SW 1271 (cell line): ENCODE measurements at regions not wholly inside any gene's neighbourhood (a gene's known extent, or its start where the extent isn't known, plus 50 kb on each side); places are given as distances from the start of the nearest gene placed in this dataset.
A peak's percentile ranks its signal among the peaks of the same experiment; 100 is the strongest.
"Not testable (repeated sequence)": the region's sequence is repeated elsewhere in the genome, so short reads cannot be mapped to it uniquely, and the experiment has no call there.

Experiments used
- DNase-seq, 2 experiments: peaks; one replicate each; lab custom pipeline; 2025; lab: John Stamatoyannopoulos, UW

DNA sequence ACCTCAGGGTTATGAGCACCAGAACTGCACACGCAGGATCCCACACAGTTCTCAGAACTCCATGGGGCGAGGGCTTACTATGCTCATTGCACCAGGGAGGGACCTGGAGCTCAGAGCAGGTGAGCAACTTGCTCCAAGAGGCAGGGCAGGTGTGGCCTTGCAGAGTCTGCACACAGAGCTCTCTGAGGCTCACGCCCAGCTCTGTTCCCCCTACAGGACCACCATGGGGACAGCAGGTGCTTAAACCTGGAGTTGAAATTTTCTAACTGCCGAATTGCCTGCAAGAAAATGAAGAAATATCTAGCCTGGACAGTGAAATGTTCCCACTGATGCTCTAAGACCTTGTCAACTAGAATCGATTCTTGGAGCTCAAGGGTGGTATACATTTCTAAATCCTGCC, 49.9 kb upstream of the MSMB start:
- not testable (repeated sequence) for DNase-seq

- no peak for DNase-seq
These were observed 50.4 kb upstream of the MSMB start for GRCh38 chr10:46096446-46096845.

- DNase-seq = no peak
These were observed 51.0 kb upstream of the MSMB start for GRCh38 chr10:46096909-46097575.

DNA sequence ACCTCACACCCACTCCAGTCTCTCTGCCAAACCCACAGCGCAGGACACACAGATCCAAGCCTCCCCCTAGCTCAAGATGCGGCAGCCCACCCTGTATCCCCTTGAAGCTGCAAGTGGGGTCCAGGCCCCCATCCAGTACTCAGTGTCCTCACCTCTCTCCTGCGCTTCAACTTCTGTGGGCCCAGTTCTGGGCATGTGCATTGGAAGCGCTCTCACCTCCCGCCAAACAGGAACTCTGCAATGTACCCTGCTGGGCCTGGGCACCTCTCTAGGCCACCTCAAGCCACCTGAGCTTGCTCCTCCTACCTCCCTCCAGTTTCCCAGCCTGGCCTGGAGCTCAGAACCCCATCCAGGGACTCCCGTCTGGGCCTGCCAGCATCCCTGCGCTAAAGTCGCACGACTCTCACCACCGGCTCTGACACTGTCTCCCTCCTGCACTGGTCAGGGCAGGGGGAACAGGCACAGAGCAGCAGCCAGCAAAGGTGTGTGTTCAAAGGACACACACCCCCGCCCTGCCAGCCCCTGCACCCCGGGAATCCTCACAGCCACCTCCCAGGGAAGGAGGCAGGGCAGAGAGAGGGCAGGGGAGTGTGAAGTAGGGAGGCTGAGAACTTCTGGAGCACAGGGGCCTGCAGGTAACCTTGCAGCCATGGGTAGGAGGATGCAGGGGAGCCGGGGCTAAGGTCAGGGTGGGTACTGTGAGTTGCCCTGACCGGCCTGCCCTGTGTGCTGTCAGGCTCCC, 51.7 kb upstream of the MSMB start:
- no peak for DNase-seq

DNA sequence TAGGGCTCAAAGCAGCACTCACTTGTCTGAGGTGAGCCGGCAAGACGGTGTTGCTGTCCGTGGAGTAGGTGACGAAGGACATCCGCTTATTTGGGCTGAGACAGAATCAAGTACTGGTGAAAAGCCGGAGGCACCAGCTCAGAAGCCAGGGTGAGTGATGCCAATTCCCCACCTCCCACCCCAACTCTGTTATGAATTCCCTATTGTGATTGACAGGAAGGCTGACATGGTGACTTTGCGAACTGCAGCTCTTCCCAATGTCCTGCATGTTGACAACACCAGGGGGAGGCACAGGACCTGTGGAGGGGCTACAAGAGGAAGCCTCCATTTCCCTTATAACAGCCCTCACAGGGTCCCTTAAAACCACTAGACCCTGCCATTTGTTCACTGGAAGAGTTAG, 52.3 kb upstream of the MSMB start:
- DNase-seq = no peak

DNA sequence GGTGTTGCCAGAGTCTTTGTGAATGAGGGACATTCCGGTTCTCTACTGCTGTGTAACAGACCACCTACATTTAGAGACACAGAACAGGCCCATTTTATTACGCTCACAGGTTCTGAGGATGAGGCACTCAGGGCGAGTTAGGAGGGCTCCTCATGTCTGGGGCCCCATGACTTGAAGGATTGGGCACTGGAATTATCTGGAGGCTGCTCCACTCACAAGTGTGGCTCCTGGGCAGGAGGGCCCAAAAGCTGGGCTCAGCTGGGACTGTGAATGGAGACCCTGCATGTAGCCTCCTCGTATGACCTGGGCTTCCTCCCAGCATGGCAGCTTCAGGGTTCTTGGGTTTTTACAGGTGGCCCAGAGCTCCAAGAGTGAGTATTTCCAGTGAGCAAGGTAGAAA, 52.9 kb upstream of the MSMB start:
- DNase-seq = not testable (repeated sequence)

DNA sequence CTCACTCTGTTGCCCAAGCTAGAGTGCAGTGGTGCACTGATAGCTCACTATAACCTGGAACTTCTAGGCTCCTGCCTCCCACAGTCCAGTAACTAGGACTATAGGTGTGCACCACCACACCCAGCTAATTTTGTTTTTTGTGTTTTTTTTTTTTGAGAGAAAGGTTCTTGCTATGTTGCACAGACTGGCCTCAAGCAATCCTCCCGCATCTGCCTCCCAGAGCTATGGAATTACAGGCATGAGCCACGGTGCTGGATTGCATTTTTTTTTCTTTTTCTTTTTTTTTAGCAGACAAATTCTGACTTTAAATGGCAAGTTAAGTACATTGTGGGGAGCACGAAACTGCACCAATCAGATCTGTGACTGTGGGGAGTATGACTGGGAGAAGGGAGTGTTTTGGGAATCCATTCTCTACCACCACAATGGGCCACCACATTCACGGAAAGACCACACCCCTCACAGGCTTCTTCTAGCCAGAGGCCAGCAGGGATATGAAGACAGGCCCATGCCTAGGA, 58.1 kb upstream of the MSMB start:
- no peak for DNase-seq

DNA sequence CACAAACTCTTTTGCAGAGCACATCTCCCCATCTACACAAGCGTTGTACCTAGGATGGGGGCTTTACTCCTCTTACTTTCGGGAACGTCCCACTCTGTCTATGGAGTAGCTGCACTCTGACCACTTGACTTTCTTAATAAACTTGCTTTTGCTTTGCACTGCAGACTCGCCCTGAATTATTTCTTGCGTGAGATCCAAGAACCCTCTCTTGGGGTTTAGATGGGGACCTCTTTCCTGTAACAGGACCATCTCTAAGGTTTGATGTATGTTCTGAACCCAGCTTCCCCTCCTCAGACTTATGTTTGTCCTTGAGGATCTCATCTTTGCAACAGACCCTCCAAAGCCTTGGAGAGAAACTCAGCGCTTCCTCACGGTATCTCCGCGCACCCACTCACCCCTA, 59.3 kb upstream of the MSMB start:
- not testable (repeated sequence) for DNase-seq

DNA sequence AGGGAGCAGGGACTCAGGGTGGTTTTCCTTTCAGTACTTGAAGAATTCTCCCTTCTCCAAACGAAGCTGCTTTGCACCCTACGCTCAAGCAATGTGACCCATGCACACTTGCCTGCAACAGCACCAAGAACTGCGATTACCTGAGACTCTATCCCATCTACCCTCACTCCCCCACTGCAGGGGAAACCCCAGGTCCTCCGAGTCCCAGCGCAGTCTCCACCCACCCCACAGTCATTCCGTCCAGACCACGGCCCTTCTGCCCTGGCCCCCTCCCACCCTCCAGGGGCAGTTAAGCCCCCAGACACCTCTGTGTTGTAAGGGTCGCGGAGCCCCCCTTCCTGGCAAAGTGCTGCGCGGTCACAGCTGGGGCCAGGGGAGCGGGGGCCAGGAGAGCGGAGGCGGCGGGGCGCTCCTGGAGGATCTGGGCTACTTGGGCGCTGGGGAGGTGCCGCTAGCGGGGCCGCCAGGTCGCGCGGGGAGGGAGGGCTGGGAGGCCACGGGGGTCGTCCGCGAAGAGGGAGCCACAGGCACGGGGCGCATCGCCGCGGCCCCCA, 59.9 kb upstream of the MSMB start:
- DNase-seq = not testable (repeated sequence)

DNA sequence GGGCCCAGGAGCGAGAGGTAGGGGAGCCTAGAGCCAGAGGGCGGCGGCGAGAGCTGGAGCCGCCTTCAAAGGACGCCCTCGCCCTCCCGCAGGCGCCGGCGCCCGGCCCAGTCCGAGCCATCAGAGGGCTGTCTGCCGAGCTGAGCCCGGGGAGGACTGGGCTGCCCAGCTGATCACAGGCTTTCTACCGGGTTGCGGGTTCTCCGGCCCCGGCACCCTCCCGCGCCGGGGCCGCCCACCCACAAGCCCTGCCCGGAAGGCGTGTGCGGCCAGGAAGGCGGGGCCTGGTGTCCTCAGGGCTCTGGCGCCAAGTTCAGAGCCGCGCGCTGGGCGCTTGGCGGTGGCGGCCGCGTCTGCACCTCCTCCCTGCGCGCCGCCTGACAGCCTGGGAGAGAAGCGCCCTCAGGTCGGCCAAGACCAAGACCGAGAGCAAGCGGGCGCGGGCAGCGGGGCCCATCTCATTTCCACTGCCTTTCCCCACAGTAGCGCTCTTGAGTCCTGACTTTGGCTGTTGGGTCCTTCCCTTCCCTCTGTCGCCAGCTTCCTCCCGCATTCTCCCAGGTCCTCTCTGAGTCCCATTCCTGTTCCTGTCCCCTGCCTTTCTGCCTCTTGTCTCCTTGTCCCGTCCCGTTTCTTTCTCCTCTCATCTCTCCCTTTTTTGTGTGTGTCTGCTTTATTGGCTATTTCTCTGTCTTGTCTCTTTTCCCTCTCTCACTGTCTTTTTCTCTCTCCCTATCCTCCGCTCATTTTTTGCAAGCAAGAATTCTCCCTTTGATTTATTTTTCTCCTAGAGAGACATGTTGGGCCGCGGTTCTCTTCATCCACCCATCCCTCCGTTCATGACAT, 60.6 kb upstream of the MSMB start:
- DNase-seq = peak in 1 of 2 experiments; percentile 41

DNA sequence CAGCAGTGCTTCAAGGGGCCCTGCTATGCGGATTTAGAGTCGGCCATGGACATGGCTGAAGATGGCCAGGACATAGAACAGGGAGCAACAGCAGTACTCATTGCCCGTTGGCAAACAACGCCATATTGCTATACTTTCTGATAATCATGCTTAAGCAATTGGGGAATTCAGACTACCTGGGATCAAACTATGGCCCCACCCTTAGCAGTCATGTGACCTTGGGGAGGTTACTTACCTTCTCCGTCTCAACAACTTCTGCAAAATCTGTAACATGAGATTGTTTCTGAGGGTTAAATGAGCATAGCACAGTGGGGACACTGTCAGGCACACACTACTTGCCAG, 62.1 kb upstream of the MSMB start:
- DNase-seq = not testable (repeated sequence)

GRCh38 chr10:46154271-46154670, 108.2 kb upstream of the MSMB start:
- not testable (repeated sequence) for DNase-seq

DNA sequence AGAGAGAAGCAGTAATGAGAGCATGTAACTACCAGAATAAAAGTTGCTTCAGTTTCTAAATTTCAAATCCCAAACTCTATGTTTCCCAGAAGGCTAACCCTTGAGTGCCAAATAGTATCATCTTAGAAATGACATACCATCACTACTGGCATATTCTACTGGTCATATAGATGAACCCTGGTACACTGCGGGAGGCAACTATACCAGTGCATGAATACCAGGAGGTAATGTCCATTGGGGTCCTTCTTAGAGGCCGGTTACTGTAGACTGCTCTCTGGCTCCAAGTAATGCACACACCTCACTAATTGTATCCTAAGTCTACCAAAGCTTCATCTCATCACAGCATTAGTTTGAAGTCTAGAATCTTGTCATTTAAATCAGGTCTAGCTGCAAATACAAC, 108.6 kb upstream of the MSMB start:
- DNase-seq = not testable (repeated sequence)

DNA sequence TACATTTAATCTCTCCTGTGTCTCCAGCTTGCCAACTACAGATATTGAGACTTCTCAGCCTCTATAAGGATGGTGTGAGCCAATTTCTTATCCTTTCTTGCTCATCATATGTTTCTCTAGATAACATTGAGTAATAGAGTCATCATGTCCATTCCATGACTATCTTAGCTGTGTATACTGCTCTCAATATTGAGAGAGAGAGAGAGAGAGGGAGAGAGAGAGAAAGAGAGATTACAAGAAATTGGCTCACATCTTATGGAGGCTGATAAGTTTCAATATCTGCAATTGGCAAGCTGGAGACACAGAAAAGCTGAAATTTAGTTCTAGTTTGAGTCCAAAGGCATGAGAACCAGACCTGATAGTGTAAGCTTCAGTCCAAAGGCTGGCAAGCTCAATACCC, 110.8 kb upstream of the MSMB start:
- DNase-seq = not testable (repeated sequence)

DNA sequence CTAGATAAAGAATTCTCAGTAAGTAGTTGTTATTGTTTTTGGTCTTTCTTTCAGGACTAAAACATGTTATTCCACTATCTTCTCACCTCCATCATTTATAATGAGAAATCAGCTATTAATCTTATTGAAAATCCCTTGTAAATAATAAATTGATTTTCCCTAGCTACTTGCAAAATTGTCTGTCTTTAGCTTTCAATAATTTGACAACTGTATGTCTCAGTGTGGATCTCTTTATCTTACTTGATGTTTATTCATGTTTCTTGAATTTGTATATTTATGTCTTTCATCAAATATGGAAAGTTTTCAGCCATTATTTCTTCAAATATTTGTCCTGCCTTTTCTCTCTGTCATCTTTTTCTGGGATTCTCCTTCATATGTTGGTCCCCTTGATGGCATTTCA, 117.1 kb upstream of the ANTXRL start:
- DNase-seq = no peak

DNA sequence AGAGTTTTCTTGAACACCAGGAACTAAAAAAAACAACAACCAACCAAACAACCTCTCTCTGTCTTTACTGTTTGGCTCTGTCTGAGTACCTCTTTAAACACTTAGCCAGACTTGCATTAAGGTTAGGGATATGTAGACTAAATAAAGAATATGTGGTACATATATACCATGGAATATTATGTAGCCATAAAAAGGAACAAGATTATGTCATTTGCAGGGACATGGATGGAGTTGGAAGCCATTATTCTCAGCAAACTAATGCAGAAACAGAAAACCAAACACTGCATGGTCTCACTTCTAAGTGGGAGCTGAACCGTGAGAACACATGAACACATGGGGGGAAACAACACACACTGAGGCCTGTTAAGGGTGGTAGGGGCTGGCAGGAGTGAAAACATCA, 116.0 kb upstream of the ANTXRL start:
- no peak for DNase-seq

DNA sequence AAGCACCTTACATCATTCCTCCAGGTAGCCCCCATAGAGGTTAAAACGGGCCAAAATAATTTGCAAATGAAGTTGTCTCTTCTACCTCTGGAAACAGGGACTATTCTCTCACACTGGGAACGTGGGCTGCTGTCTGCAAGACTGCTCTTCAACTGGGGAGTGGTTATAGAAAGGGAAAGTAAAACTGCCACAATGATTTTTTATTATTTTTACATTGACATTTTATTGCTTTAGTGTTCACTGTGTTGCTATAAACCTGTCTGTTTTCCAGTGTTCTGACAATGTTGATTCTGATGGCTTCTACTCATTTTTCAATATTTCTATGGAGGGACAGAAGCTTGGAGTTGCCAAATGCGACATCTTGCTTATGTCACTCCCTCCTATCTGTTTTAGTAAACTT, 115.1 kb upstream of the ANTXRL start:
- DNase-seq = no peak

DNA sequence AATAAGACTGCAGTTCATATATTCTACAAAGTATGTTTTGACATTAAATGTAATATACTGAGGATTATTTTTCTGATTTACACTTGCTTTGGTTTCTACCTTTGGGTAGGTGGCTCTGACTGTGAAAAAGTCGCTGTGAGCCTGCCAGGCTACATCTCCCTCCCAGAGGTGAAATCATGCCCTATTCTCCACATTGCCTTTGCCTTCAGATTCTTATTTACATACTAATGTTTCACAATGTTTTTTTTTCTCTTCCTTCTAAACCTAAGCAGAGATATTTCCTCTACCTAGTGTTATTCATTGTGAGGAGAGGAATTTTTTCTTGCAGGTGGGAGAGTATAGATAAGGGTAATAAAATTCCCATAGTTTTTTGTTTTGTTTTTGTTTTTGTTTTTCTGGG, 111.5 kb upstream of the ANTXRL start:
- DNase-seq = no peak

DNA sequence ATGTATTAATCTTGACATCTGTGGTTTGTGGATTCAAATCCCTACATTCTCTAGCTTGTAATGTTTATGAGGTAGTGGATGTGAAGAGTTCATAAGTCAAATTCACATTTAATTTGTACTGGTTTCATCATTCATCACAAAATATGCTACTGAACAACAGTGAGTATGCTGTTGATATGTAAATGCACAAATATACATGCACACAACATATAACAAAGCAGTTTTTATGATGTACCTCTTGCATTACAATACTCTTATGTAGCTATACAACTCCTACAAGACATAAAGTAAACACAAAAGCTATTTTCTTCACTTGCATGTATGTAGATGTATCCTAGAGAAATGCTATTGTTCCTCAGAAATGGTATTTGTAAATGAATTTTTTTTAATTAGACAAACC, 111.0 kb upstream of the ANTXRL start:
- DNase-seq = no peak

GRCh38 chr10:46187431-46187830, 99.4 kb upstream of the ANTXRL start:
- DNase-seq = not testable (repeated sequence)

DNA sequence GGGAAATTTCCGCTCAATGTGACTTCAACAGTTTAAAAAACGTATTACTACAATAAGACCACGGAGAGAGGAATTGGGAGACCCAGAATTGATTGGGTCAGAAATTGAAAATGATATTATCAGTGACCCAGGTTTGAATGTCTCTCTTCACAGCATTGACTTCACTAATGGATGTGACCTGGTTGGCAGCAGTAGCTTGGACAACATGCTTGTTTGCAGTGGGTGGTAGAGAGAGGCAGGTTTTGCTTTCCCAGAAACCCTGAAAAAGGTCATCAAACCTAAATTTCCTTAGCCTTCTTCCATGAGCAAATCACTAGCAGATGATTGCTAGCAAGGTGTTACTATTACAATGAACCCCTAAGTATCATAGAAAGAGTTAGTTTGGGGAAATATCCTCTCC, 89.7 kb upstream of the ANTXRL start:
- no peak for DNase-seq

DNA sequence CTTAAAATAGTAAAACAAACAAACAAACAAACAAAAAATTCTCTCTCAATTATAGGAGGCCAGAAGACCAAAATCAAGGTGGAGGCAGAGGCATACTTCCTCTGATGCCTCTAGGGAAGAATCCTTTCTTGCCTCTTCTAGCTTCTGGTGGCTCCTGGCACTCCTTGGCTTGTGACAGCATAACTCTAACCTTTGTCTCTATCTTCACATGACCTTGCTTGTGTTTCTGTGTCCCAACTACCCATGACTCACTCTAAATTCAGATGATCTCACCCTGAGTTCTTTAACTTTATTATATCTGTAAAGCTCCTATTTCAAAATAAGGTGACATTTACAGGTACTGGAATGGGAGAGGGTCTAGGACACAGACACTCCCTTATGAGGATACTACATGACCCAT, 88.3 kb upstream of the ANTXRL start:
- no peak for DNase-seq
